Stimulated activated CD8-positive, alpha-beta memory T cell treated with anti-CD3 and anti-CD28 coated beads, Interleukin-4, amount 100 ng/mL, for 24 hours (primary cell): ENCODE measurements at regions not wholly inside any gene's neighbourhood (a gene's known extent, or its start where the extent isn't known, plus 50 kb on each side); places are given as distances from the start of the nearest gene placed in this dataset.
"Not testable (repeated sequence)": the region's sequence is repeated elsewhere in the genome, so short reads cannot be mapped to it uniquely, and the experiment has no call there.

Source experiments
- DNase-seq: peaks from one replicate; pipeline ENCODE4 v3.0.0-alpha.2; 2020; ENCODE audit warnings: low read depth

GRCh38 chr5:89724379-89725095 lies 685.0 kb downstream of the CETN3 start:
- no peak for DNase-seq

- no peak for DNase-seq
These were observed 685.6 kb downstream of the CETN3 start for GRCh38 chr5:89723907-89724306.

- no peak for DNase-seq
These were observed 687.0 kb downstream of the CETN3 start for GRCh38 chr5:89722538-89722937.

- no peak for DNase-seq
These were observed 687.6 kb downstream of the CETN3 start for GRCh38 chr5:89721931-89722330.

GRCh38 chr5:89721353-89721752 lies 688.2 kb downstream of the CETN3 start:
- DNase-seq: no peak

GRCh38 chr5:89712134-89712700 lies 697.3 kb downstream of the CETN3 start:
- no peak for DNase-seq

- DNase-seq: no peak
These were observed 698.0 kb downstream of the CETN3 start for GRCh38 chr5:89711526-89711925.

- DNase-seq: no peak
These were observed 699.5 kb downstream of the CETN3 start for GRCh38 chr5:89710006-89710405.

- no peak for DNase-seq
These were observed 701.7 kb downstream of the CETN3 start for GRCh38 chr5:89707891-89708290.

GRCh38 chr5:89706731-89707130 lies 702.8 kb downstream of the CETN3 start:
- no peak for DNase-seq

GRCh38 chr5:89703817-89704216 lies 705.7 kb downstream of the CETN3 start:
- DNase-seq: no peak

GRCh38 chr5:89698028-89698427 lies 711.5 kb downstream of the CETN3 start:
- DNase-seq: no peak

- no peak for DNase-seq
These were observed 712.0 kb downstream of the CETN3 start for GRCh38 chr5:89697581-89697980.

GRCh38 chr5:89695371-89695770 lies 714.2 kb downstream of the CETN3 start:
- no peak for DNase-seq

GRCh38 chr5:89694026-89694550 lies 715.5 kb downstream of the CETN3 start:
- no peak for DNase-seq

GRCh38 chr5:89690331-89690730 lies 719.2 kb downstream of the CETN3 start:
- no peak for DNase-seq

- no peak for DNase-seq
These were observed 723.3 kb downstream of the CETN3 start for GRCh38 chr5:89686081-89686765.

GRCh38 chr5:89676634-89677033 lies 732.9 kb downstream of the CETN3 start:
- DNase-seq: no peak

GRCh38 chr5:89673019-89673418 lies 736.5 kb downstream of the CETN3 start:
- DNase-seq: no peak

GRCh38 chr5:89668821-89669220 lies 740.7 kb downstream of the CETN3 start:
- DNase-seq: no peak

- DNase-seq: no peak
These were observed 747.1 kb downstream of the CETN3 start for GRCh38 chr5:89662499-89662898.

- no peak for DNase-seq
These were observed 755.9 kb upstream of the MEF2C start for GRCh38 chr5:89638871-89639270.

- DNase-seq: not testable (repeated sequence)
These were observed 751.2 kb upstream of the MEF2C start for GRCh38 chr5:89634176-89634575.
